ENCODE measurements at regions not wholly inside any gene's neighbourhood (a gene's known extent, or its start where the extent isn't known, plus 50 kb on each side); places are given as distances from the start of the nearest gene placed in this dataset.

DNA sequence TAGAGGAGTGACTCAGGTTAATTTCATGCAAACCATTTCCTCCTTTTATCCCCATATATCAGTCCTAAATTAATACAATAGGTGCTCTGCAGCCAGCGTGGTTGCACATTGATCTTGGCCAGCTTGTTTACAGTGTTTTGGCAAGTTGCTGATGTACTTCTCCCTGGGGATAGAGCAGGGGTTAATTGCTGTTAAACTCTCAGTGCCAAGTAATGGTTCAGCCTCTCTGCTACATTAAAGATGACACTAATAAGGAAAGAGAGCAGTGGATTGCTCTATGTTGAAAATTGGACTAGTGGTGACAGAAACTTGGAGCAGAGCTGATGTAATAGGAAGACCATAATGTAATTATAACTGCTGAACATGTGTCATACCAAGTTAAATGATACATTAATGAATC, 717.5 kb downstream of the RERGL start:
- H3K4me3 Mint-ChIP-seq (ENCODE audit: low read depth), result no peak overlapping the region
- no peak for TF ChIP-seq CTCF (IDR thresholded peaks at IDR 0.05; ENCODE audit: unreplicated experiment)

DNA sequence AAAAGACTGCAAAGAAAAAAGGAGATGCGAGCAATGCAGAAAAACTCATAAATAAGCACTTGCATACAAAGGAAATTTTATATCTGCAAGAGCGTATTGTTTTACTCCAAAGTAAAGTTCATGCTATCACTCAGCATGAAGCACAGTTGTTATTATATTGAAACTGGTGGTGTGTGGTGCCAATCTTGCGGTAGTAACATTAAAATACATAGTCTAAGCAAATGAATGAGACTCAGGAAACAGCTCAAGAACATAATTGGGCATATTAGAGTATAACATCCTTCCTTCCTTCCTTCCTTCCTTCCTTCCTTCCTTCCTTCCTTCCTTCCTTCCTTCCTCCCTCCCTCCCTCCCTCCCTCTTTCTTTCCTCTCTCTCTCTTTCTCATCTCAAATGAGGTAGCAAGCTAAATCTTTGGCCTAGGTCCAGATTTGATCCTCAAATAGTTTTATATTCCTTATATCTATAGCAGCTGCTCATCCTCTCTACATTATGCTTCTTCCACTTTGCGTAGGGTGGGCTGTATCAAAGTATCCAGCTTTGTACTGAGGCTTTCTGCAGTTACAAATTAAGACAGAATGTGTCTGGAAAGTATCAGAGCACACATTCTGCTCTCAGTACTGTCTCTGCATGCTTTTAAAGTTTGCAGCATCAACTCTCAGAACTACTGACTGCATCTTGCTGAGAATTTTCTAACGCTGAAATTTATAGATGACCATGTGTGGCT, 718.3 kb downstream of the RERGL start:
- H3K36me3 Mint-ChIP-seq (ENCODE audit: insufficient read depth), result no peaks in the 10 kb centered on the region
- H3K27me3 Mint-ChIP-seq, result no peaks in the 10 kb centered on the region
- H3K27ac Mint-ChIP-seq, result no peak overlapping the region
- H3K9me3 Mint-ChIP-seq (ENCODE audit: low read depth), result peaks cover 4% of the 10 kb centered on the region
- H3K4me3 Mint-ChIP-seq (ENCODE audit: low read depth), result no peak overlapping the region
- DNase-seq (ENCODE audit: low spot score, unreplicated experiment), result no peak
- no peak for TF ChIP-seq CTCF (IDR thresholded peaks at IDR 0.05; ENCODE audit: unreplicated experiment)
- peaks cover 19% of the 10 kb centered on the region for H3K4me1 Mint-ChIP-seq (ENCODE audit: low read depth)

More for the DNA sequence above, 717.5 kb downstream of the RERGL start:
- Mint-ChIP-seq H3K36me3 (ENCODE audit: insufficient read depth) (no peaks in the 10 kb centered on the region), H3K27ac (no peak overlapping the region), H3K27me3 (no peaks in the 10 kb centered on the region), H3K4me1 (ENCODE audit: low read depth) (peaks cover 26% of the 10 kb centered on the region), H3K9me3 (ENCODE audit: low read depth) (peaks cover 4% of the 10 kb centered on the region)
- no peak for DNase-seq (ENCODE audit: low spot score, unreplicated experiment)

- no peak overlapping the region for H3K27ac Mint-ChIP-seq
- no peaks in the 10 kb centered on the region for H3K27me3 Mint-ChIP-seq
- H3K9me3 Mint-ChIP-seq (ENCODE audit: low read depth), result peaks cover 4% of the 10 kb centered on the region
- no peak for DNase-seq (ENCODE audit: low spot score, unreplicated experiment)
- H3K36me3 Mint-ChIP-seq (ENCODE audit: insufficient read depth), result no peaks in the 10 kb centered on the region
- peaks cover 12% of the 10 kb centered on the region for H3K4me1 Mint-ChIP-seq (ENCODE audit: low read depth)
- no peak overlapping the region for H3K4me3 Mint-ChIP-seq (ENCODE audit: low read depth)
- no peak for TF ChIP-seq CTCF (IDR thresholded peaks at IDR 0.05; ENCODE audit: unreplicated experiment)
Measured at GRCh38 chr12:17370621-17371020, 719.4 kb downstream of the RERGL start.

DNA sequence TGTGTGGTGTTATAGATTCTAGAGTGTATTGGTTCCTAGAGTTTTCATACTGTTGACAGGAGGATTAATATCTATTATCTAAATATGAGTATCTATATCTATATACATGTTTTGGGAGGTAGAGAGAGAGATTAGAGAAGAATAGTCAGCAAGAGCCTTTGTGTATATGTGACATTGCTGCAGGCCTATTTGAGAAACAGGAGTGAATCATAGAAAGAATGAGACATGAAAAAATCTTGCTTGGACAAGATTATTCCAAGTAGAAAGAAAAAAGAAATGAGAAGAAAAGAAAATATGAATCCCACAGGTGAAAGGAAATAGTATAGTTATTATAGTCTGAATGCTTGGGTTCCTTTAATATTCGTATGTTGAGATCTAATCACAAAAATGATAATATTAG, 720.4 kb downstream of the RERGL start:
- no peak for TF ChIP-seq CTCF (IDR thresholded peaks at IDR 0.05; ENCODE audit: unreplicated experiment)
- Mint-ChIP-seq H3K27me3 (no peaks in the 10 kb centered on the region), H3K9me3 (ENCODE audit: low read depth) (peaks cover 4% of the 10 kb centered on the region), H3K4me1 (ENCODE audit: low read depth) (peaks cover 5% of the 10 kb centered on the region), H3K27ac (no peak overlapping the region), H3K36me3 (ENCODE audit: insufficient read depth) (no peaks in the 10 kb centered on the region), H3K4me3 (ENCODE audit: low read depth) (no peak overlapping the region)
- DNase-seq (ENCODE audit: low spot score, unreplicated experiment), result no peak

DNA sequence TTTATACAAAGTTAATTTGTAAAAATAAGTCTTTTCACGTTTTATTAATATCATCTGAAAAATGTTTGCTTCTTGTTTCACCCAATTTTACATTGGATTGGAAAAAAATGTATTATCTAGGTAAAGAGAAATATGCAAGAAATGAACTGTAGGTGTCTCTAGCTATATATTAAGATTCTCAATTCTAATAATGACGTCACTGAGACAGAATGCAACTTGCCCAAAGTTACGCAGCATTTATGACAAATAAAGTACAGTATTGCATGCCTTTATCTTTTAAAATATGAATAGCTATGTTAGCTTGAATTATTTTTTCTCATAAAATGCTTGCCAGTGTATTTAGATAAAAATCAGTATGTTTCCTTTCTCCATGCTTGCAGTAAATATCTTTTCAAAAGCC, 728.8 kb downstream of the RERGL start:
- Mint-ChIP-seq H3K9me3 (ENCODE audit: low read depth) (peaks cover 8% of the 10 kb centered on the region), H3K27ac (no peak overlapping the region), H3K27me3 (peaks cover 6% of the 10 kb centered on the region), H3K4me1 (ENCODE audit: low read depth) (peaks cover 16% of the 10 kb centered on the region), H3K4me3 (ENCODE audit: low read depth) (no peak overlapping the region), H3K36me3 (ENCODE audit: insufficient read depth) (no peaks in the 10 kb centered on the region)
- no peak for TF ChIP-seq CTCF (IDR thresholded peaks at IDR 0.05; ENCODE audit: unreplicated experiment)
- DNase-seq (ENCODE audit: low spot score, unreplicated experiment), result no peak

Data from progenitor cell of endocrine pancreas (in vitro differentiated cells).